ENCODE measurements at regions not wholly inside any gene's neighbourhood (a gene's known extent, or its start where the extent isn't known, plus 50 kb on each side); places are given as distances from the start of the nearest gene placed in this dataset.

DNA sequence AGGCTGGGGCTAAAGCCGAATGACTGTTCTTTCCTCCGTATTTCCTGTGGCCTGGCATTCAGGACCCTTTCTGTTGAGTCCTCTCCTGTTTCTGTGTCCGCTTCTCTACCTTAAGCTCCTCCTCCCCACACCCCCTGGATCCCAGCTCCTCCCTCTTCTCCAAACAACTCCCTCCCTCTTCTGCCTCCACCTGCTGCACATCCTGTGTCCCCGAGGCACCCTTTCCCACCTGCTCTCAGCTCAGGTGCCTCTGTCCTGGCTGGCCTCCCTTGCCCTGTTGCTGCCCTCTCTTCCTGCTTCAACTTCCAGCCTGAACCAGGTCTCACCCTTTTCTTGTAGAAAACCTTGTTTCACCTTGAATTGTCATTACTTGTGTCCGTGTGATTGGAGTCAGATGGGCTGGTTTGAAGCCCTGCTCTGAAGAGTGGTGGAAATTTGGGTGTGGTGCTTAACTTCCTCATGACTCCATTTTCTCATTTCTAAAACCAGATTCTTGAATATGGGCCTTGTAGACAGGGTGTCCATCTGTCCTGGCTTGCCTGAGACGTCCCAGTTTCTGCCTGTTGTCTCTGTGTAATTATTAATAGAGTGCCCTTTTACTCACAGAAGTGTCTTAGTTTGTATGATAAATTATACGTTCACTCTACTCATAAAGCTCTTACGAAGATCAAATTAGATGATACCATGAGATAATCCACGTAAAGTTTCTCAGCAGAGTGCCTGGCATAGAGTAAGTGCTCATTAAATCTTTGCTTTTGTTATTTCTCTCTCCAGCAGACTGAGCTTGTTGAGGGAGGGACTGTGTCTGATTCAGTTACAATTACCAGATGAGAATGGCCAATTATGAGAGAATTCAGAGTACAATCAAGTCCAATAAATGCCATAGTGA lies 58.9 kb upstream of the TRABD2B start:
- TF ChIP-seq EZH2 (IDR thresholded peaks at IDR 0.05; ENCODE audit: insufficient read depth, poor library complexity, severe bottlenecking) (no peak), EZH2phosphoT487 (IDR thresholded peaks at IDR 0.05; ENCODE audit: insufficient read depth, low read depth) (no peak)

Measured in GM23248 (cell line).